Cardiac fibroblast (primary cell): ENCODE measurements at regions not wholly inside any gene's neighbourhood (a gene's known extent, or its start where the extent isn't known, plus 50 kb on each side); places are given as distances from the start of the nearest gene placed in this dataset.
A peak's percentile ranks its signal among the peaks of the same experiment; 100 is the strongest.

Experiments used
- DNase-seq, 2 donors: peaks; one replicate each; pipeline versions ENCODE4 v3.0.0 to v3.0.0-alpha.2; 2010; ENCODE audit warnings: low read depth in 2 of 2
- H3K4me3 ChIP-seq, 2 donors: replicated peaks in 1 of 2; 1 replicate in 1 of 2; 2 replicates in 1 of 2; pipeline ENCODE4 v1.5.1; 2011; ENCODE audit warnings: low read depth in 2 of 2, low read length in 2 of 2, mild to moderate bottlenecking in 2 of 2, moderate library complexity in 1 of 2
- TF ChIP-seq, protein P1 (sequence below): IDR thresholded peaks from one replicate; pipeline ENCODE4 v1.5.1; 2011; ENCODE audit warnings: low read depth, mild to moderate bottlenecking, low read length, inconsistent platforms

- peak in 1 of 2 donors; percentile 30 for DNase-seq
- TF ChIP-seq, protein P1, sequence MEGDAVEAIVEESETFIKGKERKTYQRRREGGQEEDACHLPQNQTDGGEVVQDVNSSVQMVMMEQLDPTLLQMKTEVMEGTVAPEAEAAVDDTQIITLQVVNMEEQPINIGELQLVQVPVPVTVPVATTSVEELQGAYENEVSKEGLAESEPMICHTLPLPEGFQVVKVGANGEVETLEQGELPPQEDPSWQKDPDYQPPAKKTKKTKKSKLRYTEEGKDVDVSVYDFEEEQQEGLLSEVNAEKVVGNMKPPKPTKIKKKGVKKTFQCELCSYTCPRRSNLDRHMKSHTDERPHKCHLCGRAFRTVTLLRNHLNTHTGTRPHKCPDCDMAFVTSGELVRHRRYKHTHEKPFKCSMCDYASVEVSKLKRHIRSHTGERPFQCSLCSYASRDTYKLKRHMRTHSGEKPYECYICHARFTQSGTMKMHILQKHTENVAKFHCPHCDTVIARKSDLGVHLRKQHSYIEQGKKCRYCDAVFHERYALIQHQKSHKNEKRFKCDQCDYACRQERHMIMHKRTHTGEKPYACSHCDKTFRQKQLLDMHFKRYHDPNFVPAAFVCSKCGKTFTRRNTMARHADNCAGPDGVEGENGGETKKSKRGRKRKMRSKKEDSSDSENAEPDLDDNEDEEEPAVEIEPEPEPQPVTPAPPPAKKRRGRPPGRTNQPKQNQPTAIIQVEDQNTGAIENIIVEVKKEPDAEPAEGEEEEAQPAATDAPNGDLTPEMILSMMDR, result no peak
- no peak overlapping the region for H3K4me3 ChIP-seq
Observed at GRCh38 chr2:13996527-13996926, 636.0 kb upstream of the LRATD1 start.

GRCh38 chr2:14011190-14011589 lies 621.3 kb upstream of the LRATD1 start:
- no peak for DNase-seq
- TF ChIP-seq, protein P1, result no peak
- no peak overlapping the region for H3K4me3 ChIP-seq

- DNase-seq, result peak in 1 of 2 donors; percentile 19
- no peak overlapping the region for H3K4me3 ChIP-seq
- TF ChIP-seq, protein P1, result no peak
Observed at GRCh38 chr2:14015113-14015630, 617.3 kb upstream of the LRATD1 start.

GRCh38 chr2:14016289-14016955 lies 616.1 kb upstream of the LRATD1 start:
- TF ChIP-seq, protein P1, result no peak
- peak in 1 of 2 donors; percentile 26 for DNase-seq
- H3K4me3 ChIP-seq, result no peak overlapping the region

DNA sequence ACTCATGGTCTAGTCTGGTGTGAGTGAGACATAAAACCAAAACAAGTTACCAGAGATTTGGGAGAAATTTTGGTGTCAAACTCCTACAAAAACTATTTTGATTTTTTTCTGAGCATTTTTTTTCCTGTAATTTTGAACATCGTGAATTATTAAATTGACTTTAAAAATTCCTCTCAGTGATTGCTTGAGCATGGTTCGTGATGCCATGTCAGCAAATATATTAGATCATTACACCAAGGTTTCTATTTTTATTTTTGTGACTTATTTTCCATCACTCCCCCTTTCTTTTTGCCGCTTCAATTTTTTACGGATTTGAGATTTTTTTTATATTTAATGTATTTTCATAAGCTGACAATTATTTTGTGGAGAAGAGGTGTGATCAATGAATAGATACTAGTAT lies 613.9 kb upstream of the LRATD1 start:
- DNase-seq, result no peak
- no peak overlapping the region for H3K4me3 ChIP-seq
- TF ChIP-seq, protein P1, result no peak

DNA sequence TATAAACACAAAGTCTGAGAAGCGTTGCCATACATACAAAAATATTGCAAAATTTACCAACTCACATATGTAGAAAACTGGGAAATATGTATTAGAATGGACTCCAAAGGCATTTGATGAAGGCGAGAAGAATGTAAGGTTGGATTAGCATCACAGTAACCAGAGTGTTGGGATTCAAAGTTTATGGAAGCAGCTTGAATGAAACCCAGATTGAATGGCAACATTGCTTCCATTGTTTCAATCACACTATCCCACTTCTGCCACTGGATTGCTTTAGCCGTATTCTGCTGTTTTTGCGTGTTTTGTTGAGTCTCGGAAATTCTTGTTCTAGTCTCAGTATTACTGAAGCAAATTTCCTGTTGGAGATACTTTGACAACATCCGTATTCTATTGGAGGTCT lies 609.0 kb upstream of the LRATD1 start:
- no peak overlapping the region for H3K4me3 ChIP-seq
- DNase-seq, result no peak
- TF ChIP-seq, protein P1, result no peak
